HEK293 (cell line): ENCODE measurements at regions not wholly inside any gene's neighbourhood (a gene's known extent, or its start where the extent isn't known, plus 50 kb on each side); places are given as distances from the start of the nearest gene placed in this dataset.

Experiments used
- CTCF ChIA-PET: fragments of 350-600 bp; formaldehyde crosslinking; extraction: SDS; loops from one replicate; lab custom pipeline; 2021; ENCODE audit warnings: antibody characterized with exemption; lab: Yijun Ruan, JAX
- POLR2A ChIA-PET: fragments of 300-600 bp; formaldehyde crosslinking; extraction: SDS; loops from one replicate; lab custom pipeline; 2020; ENCODE audit warnings: antibody characterized with exemption, inconsistent platforms; lab: Yijun Ruan, JAX
- H3K27ac ChIP-seq: fragments of 200-500 bp; sonication (Bioruptor generic); 2 replicates; pipeline ENCODE4 v1.5.1; 2014; ENCODE audit warnings: low read depth, low read length, control low read depth, inconsistent platforms; ENCODE audit errors: extremely low read depth
- H3K36me3 ChIP-seq, 2 experiments: fragments of 200-500 bp in 1 of 2; sonication (Bioruptor generic) in 1 of 2; 1 replicate in 1 of 2; 2 replicates in 1 of 2; pipeline ENCODE4 v1.5.1; 2014 to 2017; ENCODE audit warnings: inconsistent platforms in 2 of 2, low read length in 2 of 2; ENCODE audit not compliant: control insufficient read depth in 2 of 2, insufficient read depth in 1 of 2
- H3K4me1 ChIP-seq: fragments of 200-500 bp; sonication (Bioruptor generic); 2 replicates; pipeline ENCODE4 v1.5.1; 2014; ENCODE audit warnings: mild to moderate bottlenecking, low read length, inconsistent platforms; ENCODE audit not compliant: control insufficient read depth, insufficient read depth
- H3K4me3 ChIP-seq: 2 replicates; pipeline ENCODE4 v1.5.1; 2011; ENCODE audit warnings: low read depth, mild to moderate bottlenecking, control low read depth, low read length, moderate library complexity
- H3K9me3 ChIP-seq: fragments of 200-500 bp; sonication (Bioruptor generic); 2 replicates; pipeline ENCODE4 v1.5.1; 2014; ENCODE audit warnings: low read depth, low read length, inconsistent platforms; ENCODE audit not compliant: control insufficient read depth, insufficient read depth
- ELK4 ChIP-seq: IDR thresholded peaks from 2 replicates; pipeline ENCODE4 v1.6.1; 2011; ENCODE audit warnings: mild to moderate bottlenecking, low read depth, low read length, borderline replicate concordance
- IKZF3 ChIP-seq: fragments of 450-650 bp; IDR thresholded peaks from 2 replicates; pipeline ENCODE4 v1.5.0; 2018; ENCODE audit warnings: missing biosample characterization, mild to moderate bottlenecking, missing genetic modification characterization, moderate library complexity
- SCRT2 ChIP-seq: fragments of 450-650 bp; formaldehyde crosslinking; IDR thresholded peaks from 2 replicates; pipeline ENCODE4 v1.5.1; 2016; ENCODE audit warnings: missing biosample characterization, missing genetic modification characterization
- ZNF121 ChIP-seq: fragments of 450-650 bp; formaldehyde crosslinking; IDR thresholded peaks from 2 replicates; pipeline ENCODE4 v1.5.1; 2016; ENCODE audit warnings: missing biosample characterization, missing genetic modification characterization
- ZNF155 ChIP-seq: fragments of 450-650 bp; formaldehyde crosslinking; IDR thresholded peaks from 2 replicates; pipeline ENCODE4 v1.5.1; 2016; ENCODE audit warnings: missing biosample characterization, missing genetic modification characterization
- ZNF394 ChIP-seq: fragments of 450-650 bp; formaldehyde crosslinking; IDR thresholded peaks from 2 replicates; pipeline ENCODE4 v1.5.1; 2016; ENCODE audit warnings: missing biosample characterization, missing genetic modification characterization, mild to moderate bottlenecking, moderate library complexity, borderline replicate concordance
- TF ChIP-seq, protein P1 (sequence below): fragments of 450-650 bp; formaldehyde crosslinking; IDR thresholded peaks from 2 replicates; pipeline ENCODE4 v1.5.1; 2016; ENCODE audit warnings: missing biosample characterization, missing genetic modification characterization
- TF ChIP-seq, protein P2 (sequence below): fragments of 450-650 bp; formaldehyde crosslinking; IDR thresholded peaks from 2 replicates; pipeline ENCODE4 v1.5.1; 2016; ENCODE audit warnings: missing biosample characterization, missing genetic modification characterization

DNA sequence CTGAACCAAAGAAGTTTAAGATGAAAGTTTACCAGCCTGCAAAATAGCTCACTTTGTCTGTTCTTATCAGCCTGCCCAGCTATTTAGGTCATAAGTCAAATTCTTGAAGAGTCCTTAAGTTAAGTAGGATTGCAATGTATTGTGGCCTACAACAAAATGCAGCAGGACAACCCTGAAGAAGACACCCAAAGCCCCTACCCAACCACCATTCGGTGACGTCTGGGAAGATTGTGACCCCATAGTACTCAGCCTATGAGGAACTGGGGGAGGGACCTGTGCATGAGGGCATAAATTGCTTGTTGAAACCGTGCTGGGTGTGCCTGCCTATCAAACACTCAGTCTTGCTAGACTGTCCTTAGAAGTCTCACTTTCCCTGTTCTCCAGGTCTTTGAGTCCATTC, 50.5 kb upstream of the FDX1 start:
- no peak overlapping the region for H3K27ac ChIP-seq
- no peaks in the 10 kb centered on the region for H3K4me1 ChIP-seq
- POLR2A ChIA-PET: no interaction called here
- H3K9me3 ChIP-seq: no peaks in the 10 kb centered on the region
- no peak for TF ChIP-seq ELK4
- no peak for TF ChIP-seq IKZF3 (tag by site-specific recombination)
- TF ChIP-seq, protein P1, sequence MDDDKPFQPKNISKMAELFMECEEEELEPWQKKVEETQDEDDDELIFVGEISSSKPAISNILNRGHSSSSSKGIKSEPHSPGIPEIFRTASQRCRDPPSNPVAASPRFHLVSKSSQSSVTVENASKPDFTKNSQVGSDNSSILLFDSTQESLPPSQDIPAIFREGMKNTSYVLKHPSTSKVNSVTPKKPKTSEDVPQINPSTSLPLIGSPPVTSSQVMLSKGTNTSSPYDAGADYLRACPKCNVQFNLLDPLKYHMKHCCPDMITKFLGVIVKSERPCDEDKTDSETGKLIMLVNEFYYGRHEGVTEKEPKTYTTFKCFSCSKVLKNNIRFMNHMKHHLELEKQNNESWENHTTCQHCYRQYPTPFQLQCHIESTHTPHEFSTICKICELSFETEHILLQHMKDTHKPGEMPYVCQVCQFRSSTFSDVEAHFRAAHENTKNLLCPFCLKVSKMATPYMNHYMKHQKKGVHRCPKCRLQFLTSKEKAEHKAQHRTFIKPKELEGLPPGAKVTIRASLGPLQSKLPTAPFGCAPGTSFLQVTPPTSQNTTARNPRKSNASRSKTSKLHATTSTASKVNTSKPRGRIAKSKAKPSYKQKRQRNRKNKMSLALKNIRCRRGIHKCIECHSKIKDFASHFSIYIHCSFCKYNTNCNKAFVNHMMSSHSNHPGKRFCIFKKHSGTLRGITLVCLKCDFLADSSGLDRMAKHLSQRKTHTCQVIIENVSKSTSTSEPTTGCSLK (tag by site-specific recombination): no peak
- no peak for TF ChIP-seq ZNF155 (tag by site-specific recombination)
- no peak for TF ChIP-seq SCRT2
- TF ChIP-seq ZNF121 (tag by site-specific recombination): no peak
- TF ChIP-seq, protein P2, sequence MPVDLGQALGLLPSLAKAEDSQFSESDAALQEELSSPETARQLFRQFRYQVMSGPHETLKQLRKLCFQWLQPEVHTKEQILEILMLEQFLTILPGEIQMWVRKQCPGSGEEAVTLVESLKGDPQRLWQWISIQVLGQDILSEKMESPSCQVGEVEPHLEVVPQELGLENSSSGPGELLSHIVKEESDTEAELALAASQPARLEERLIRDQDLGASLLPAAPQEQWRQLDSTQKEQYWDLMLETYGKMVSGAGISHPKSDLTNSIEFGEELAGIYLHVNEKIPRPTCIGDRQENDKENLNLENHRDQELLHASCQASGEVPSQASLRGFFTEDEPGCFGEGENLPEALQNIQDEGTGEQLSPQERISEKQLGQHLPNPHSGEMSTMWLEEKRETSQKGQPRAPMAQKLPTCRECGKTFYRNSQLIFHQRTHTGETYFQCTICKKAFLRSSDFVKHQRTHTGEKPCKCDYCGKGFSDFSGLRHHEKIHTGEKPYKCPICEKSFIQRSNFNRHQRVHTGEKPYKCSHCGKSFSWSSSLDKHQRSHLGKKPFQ (tag by site-specific recombination): no peak
- TF ChIP-seq, all 188 proteins: peak for 0
- Histone ChIP-seq H3K36me3 (no peaks in the 10 kb centered on the region), H3K4me3 (no peak overlapping the region)
- CTCF ChIA-PET: interaction anchor here (0.5 to 1.4 kb wide), 2 partner anchors 56 to 405 kb away, joined by 3 read pairs; no protein-coding TSS in a partner anchor

GRCh38 chr11:110379936-110380335, 49.8 kb upstream of the FDX1 start:
- no peak for TF ChIP-seq ZNF394 (tag by site-specific recombination)
- Histone ChIP-seq H3K9me3 (no peaks in the 10 kb centered on the region), H3K36me3 (no peaks in the 10 kb centered on the region), H3K27ac (no peak overlapping the region), H3K4me3 (no peak overlapping the region), H3K4me1 (no peaks in the 10 kb centered on the region)
- POLR2A ChIA-PET: no interaction called here
- CTCF ChIA-PET: interaction anchor here (0.5 to 1.4 kb wide), 2 partner anchors 55 to 406 kb away, joined by 3 read pairs; no protein-coding TSS in a partner anchor
